GM21390 (cell line): ENCODE measurements at regions not wholly inside any gene's neighbourhood (a gene's known extent, or its start where the extent isn't known, plus 50 kb on each side); places are given as distances from the start of the nearest gene placed in this dataset.
"Not testable (repeated sequence)": the region's sequence is repeated elsewhere in the genome, so short reads cannot be mapped to it uniquely, and the experiment has no call there.

ENCODE experiments used
- ATAC-seq: cut with Tn5 transposase; IDR thresholded peaks from one replicate; pipeline ENCODE4 v1.9.1; 2021; ENCODE audit not compliant: unreplicated experiment

DNA sequence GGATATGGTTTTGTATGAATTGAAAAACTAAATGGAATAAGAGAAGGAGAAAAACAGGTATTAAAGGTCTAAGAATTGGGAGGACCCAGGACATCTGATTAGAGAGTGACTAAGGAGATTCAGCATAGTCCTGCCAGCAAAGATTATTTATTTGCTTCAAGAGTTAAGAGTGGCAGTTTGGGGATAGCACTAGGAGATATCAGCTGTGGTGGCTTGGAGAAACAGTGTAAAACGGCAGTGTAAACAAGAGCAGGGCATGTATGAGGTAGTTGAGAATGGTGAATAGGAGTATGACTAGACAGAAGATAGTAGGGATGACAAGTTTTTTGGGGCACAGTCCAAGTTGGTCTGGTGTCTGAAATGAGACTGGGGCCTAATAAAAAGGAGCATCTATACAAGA, 730.3 kb downstream of the TRHDE start:
- not testable (repeated sequence) for ATAC-seq

DNA sequence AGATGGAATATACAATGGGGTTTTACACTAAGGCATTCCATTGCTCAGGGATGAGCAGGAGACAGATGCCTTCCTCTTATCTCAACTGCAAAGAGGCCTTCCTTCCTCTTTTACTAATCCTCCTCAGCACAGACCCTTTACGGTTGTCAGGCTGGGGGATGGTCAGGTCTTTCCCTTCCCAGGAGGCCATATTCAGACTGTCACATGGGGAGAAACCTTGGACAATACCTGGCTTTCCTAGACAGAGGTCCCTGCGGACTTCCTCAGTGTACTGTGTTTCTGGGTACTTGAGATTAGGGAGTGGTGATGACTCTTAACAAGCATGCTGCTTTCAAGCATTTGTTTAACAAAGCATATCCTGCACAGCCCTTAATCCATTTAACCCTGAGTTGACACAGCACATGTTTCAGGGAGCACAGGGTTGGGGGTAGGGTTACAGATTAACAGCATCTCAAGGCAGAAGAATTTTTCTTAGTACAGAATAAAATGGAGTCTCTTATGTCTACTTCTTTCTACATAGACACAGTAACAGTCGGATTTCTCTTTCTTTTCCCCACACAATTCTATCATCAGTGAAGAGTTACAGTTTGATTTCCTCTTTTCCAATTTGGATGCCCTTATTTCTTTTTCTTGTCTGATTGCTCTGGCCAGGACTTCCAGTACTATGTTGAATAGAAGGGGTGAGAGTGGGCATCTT, 737.1 kb downstream of the TRHDE start:
- ATAC-seq = not testable (repeated sequence)

DNA sequence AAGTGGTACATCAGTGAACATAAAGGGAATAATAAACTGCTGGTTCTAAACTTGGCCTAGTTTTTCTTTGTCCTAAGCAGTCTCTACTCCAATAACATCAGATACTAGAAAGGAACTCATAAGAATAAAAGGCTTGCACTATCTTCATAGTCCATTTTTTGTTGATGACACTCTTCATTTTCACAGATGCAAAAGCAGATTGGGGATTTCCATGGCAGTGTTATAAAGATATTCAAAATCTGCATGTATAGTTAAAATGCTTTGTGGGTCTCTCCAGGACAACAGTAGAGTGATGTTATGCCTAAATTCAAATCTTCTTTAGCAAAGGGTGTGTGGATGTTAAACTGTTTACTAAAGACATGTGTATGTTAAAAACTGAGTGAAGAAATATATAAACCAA, 745.8 kb downstream of the TRHDE start:
- no peak for ATAC-seq

DNA sequence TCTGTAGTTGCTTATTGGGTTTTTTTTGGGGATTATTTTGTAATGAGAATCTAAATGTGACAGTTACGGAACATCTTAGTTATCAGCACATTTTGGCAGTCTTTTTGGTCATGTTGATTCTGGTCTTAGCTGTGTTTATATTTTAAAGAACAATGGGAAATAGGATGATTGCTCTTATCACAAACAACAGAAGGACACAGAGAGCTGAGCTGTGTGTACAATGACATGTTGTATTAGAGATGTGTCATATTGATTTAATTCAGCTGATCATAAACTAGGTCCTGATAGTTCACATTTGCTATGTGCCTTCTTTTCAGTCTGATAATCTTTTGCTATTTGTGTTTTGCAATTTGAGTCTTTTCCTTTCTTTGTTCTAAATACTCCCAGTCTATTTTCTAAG, 781.7 kb downstream of the TRHDE start:
- no peak for ATAC-seq

DNA sequence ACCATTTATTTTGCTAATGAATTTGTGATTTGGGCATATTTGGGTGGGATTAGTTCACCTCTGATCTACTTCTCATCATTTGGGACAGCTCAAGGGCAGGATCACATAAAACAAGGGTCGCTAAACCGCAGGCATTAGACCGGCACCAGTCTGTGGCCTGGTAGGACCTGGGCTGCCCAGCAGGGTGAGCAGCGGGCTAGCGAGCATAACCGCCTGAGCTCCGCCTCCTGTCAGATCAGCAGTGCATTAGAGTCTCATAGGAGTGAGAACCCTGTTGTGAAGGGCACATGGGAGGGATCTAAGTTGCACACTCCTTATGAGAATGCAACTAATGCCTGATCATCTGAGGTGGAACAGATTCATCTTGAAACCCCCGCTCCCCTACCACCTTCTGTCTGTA, 785.3 kb downstream of the TRHDE start:
- no peak for ATAC-seq

DNA sequence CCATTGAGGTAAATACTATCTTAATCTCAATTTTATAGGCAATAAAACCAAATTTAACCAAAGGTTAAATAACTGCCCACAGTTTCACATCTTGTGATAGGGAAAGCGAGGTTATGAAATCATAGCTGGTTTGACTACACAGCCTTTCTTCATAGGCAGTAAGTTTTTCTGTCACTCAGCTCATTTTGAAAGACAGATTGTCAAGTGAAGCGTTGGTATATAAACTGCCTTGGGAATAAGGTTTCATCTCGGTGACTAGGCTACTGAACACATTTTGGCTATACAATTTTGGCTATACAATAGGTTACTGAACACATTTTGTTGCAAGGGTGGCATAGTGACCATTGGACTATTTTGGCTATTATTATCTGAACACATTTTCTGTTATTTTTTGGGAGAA, 793.7 kb downstream of the TRHDE start:
- ATAC-seq = no peak

DNA sequence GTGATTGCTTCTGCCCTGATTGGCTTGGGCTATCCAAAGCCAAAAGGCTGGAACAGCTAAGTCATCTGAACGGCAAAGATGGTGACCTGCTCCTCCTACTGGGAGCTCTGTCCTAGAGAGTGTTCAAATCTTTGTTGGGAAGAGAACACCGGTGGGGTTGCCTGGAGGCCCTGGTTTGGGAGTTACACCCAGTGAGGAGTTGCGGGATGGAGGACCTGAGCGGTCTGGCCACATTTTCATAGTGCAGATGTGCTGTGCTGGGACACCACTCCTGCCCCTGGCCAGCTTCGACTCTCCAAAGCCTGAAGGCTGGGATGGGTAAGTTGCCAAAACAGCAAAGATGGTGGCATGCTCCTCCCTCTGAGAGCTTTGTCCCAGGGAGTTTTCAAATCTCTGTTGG, 795.4 kb downstream of the TRHDE start:
- ATAC-seq = no peak

DNA sequence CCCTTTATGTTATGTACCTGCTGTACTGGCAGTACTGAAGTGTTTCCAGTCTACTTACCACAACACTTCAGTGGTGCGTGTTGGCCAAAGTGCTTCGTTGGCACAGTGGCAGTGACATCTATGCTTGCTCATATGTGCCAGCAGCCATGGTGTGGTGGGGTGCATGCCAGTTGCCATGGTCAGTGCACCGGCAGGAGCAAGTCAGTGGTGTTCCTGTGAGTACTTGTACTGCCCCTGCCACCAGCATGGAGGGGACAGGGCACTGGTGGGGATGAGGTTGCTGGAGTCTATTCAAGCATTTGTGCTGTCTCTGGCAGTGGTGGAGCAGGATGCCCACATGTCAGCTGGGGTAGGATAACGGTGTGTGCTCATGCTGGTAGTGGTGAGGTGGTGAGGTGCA, 800.0 kb downstream of the TRHDE start:
- no peak for ATAC-seq

DNA sequence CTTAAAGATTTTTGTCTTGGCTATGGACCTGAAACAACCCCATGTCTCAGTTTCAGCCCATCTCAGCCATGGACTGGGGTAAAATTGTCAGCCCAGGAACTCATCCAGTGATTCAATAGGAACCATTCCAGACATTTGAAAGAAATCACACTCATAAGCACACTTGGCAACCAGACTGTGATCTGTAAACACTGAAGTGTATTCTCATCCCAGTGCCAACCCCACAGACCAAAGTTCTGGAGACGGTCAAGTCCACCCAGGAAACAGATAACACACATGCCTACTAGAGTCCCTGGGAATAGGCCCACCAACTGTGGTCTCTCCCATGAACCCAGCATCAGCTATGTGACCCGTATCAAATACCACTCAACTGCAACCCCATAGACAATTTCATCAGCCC, 804.6 kb downstream of the TRHDE start:
- no peak for ATAC-seq

DNA sequence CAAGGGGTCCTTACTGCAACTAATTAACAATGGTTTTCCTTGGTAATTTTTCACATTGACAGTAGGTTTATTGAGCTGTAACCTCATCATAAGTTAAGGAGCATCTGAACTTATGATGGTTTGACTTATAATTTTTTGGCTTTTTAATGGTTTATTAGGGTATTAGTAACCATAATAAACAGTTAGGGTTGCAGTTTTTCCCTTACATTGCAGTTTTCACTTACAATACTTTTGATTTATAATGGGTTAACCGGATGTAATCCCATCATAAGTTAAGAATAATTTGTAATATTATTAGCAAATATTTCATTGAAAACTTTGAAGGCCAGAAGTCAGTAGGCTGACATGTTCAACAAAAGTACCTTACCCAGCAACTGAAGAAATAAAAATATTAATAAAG, 811.6 kb downstream of the TRHDE start:
- ATAC-seq = no peak

DNA sequence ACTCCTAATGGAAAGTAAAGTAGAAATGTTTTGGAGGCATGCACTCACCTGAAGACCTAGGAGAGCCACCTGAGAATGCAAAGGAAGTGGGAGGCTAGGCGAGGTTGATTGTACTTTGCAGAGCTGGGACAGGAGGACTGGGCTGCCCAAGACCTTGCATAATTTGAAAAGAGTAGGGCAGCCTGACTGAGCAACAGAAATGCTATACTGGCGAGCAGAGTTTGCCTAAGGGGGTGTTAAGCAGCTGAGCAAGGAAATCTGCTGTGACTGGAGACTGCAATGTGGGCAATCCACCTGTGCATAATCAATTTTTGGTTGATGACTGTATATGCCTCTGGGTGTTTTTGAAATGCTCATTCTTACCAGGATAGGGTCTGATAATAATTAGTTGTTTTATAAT, 834.1 kb downstream of the TRHDE start:
- ATAC-seq = no peak

DNA sequence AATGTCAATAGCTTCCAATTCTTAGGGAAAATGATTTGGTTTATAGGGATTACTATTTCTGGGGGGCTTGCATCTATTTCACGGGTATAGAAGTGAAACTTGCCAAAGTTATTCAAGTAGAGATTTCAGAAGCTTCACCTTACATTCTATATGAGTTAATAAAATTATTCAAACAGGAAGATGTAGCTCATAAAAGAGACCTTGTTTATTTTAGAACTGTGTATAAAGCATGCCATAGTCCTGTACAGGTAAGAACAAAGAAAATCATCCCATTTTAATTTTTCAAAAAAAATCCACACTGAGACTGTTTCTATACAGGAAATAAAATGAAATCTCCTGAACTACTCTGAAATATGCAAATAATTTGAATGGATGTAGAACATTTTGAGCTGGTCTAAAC, 834.7 kb downstream of the TRHDE start:
- ATAC-seq = no peak

DNA sequence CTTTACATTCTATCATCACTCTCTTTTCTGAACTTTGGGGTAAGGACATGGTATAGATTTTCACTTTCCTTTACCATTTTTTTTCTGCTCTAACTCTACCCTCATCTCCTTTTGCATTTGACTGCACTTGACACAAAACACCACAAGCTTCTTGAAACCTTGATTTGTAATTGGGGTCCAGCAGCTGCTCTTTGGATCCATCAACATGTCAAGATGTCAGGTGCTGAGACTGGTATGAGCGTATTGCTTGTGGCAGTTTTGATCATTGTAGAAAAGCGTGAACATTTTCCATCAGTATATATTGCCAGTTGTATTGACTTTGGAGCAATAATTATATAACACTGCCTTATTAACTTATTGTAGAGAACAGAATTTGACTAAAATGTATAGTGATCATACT, 838.6 kb downstream of the TRHDE start:
- no peak for ATAC-seq

DNA sequence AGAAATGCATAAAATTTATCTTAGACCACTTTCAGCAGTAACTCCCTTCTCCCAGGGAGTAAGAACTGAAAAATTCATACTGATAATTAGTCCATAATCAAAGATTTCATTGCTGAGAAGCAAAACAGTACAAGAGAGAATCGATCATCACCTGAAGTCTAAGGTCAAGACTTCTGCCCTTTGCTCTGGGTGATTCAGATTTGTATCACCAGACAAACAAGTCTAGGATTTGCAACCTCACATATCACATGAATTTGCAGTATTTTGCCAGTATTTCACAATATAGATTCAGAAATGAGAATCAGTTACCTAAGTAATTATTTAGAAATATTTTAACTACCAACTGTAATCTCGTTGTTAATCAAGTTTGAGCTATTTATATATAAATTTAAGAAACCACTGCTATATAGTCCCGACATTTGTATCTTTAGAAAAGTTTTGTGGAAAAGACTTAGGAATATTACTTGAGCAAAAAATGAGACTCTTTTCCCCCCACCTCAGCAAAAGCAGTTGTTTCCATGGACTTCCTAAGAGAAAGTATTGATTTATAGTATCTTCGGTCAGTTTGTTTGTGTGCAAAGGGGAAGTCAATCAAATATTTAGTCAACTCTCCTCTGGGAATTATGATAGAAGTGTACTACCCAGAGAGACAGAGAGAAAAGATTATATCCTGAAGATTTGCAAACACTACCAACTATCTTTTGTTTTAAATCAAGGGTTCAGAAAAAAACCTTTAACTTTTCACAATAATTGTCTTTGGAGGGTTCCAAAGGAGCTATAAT, 840.1 kb downstream of the TRHDE start:
- ATAC-seq = no peak

DNA sequence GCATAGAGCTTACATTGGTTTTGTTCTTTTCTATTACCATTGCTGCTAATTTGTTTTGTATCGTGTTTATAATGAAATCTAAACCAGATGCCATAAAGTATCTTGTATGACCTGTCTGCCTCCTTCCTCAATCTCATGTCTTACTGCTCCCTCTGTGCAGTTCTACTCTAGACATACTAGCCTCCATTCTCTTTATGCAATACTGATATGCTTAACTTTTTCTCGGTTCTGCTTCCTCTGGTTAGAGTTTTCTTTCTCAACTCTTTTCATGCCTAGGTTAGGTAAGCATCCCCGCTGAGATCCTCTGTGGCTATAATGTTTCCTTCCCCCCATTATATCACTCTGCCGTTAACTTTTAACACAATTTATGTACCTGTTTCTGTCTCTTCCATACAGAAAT, 852.3 kb downstream of the TRHDE start:
- no peak for ATAC-seq

DNA sequence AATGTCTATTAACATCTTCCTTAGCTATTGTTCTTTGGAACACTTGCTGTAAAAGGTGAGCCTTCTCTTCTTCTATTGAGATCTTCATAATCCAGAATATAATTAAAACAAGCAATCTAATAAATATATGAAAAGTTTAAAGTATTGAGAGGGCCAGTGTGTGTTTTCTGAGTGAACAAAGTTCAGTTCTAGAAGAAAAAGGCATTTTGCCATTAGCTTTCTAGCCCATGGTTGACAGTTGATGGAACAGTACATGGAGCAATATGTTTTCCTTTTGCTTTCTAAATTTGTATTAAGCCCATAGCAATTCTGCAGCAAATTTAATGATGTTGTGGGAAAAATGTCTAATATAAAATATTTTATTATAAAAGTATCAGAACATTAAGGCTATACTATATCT, 853.0 kb downstream of the TRHDE start:
- no peak for ATAC-seq

DNA sequence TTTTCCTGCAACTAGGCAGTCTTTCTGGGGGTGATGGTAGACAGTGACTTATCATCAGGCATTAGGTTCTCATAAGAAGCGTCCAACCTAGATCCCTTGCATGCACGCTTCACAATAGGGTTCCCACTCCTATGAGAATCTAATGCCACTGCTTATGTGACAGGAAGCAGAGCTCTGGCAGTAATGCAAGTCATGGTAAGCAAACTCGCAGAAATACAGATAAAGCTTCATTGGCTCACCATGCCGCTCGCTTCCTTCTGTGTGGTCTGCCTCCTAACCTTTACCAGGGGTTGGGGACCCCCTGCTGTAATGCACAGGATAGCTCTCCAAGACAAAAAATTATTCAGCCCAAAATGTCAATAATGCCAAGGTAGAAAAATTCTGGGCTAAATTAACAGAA, 864.2 kb downstream of the TRHDE start:
- ATAC-seq = no peak

DNA sequence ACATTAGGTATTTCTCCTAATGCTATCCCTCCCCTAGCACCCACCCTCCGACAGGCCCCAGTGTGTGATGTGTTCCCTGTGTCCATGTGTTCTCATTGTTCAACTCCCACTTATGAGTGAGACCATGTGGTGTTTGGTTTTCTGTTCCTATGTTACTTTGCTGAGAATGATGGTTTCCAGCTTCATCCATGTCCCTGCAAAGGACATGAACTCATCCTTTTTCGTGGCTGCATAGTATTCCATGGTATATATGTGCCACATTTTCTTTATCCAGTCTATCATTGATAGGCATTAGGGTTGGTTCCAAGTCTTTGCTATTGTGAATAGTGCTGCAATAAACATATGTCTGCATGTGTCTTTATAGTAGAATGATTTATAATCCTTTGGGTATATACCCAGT, 867.5 kb downstream of the TRHDE start:
- not testable (repeated sequence) for ATAC-seq

DNA sequence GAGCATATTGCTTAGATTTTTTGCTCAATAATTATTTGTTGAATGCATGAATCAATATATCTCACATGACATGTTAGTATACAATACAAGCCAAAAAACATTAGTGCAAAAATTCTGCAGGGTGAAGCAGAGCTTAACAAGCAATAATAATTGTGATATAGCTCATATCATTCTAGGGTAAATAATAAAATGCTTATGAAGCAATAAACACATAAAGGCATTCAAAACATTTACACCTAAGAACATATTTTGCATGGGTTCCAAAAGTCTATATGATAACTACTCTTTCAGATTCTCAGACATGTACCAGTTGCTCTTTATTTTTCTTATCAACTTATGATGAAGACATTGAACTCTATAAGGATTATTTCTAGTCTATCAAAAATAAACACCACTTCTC, 886.2 kb downstream of the TRHDE start:
- no peak for ATAC-seq

DNA sequence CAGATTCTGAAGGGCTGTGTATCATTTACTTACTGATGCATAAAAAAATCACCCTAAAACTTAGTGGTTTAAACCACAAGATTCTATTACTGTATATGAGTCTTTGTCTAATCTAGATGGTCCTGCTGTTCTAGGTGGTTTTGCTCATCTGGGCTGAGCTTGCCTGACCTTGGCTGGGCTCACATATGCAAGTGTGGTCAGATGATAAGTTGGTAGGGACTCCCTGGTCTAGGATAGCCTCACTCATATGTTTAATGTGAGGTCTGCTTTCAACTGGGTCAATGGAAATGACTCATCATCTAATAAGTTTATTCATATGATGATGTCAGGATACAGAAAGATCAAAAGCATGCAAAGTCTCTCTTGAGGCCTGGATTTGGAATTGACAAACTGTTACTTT, 887.8 kb downstream of the TRHDE start:
- no peak for ATAC-seq

DNA sequence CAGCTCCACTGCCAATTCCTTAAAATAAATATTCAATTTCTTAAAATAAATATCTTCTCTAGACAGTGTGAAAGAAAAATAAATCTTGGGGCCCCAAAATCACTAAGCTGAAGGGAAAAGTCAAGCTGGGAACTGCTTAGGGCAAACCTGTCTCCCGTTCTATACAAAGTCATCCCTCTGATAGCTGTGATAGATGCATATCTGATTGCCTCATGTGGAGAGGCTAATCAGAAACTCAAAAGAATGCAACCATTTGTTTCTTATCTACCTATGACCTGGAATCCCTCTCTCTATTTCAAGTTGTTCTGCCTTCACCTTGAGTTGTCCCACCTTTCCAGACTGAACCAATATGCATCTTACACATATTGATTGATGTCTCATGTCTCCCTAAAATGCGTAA, 889.8 kb downstream of the TRHDE start:
- no peak for ATAC-seq

DNA sequence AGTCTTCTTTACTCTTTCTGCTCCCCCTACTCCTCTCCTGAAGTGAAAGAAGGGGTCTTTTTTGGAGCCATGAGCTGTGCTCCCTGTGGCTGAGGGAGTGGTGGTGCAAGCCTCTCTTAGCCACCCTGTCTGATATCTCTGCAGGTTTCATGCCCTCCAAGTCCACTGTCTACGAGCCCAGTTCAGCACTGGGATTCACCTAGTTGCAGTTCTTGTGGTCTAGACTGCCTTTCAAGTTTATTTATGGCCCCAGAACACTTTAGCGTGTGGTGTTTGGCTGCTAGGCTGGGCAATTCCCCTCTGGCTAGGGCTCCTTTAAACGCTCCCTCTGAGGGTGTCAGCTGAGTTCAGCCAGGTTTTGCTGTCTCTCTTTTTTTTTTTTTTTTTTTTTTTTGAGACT, 908.6 kb downstream of the TRHDE start:
- ATAC-seq = no peak

DNA sequence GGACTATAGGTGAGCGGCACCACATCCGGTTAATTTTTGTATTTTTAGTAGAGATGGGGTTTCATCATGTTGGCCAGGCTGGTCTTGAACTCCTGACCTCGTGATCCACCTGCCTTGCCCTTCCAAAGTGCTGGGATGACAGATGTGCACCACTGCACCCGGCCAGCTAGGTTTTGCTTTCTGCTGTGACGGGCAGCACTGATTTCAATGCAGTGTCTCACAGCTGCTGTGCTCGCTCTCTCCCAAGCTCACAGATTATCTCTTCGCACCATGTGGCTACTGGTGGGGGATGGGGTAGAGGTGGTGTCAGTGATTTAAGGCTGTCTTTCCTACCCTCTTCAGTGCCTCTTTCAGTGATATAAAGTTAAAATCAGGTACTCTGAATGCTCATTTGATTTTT, 909.1 kb downstream of the TRHDE start:
- ATAC-seq = no peak
